ENCODE measurements at regions not wholly inside any gene's neighbourhood (a gene's known extent, or its start where the extent isn't known, plus 50 kb on each side); places are given as distances from the start of the nearest gene placed in this dataset.

DNA sequence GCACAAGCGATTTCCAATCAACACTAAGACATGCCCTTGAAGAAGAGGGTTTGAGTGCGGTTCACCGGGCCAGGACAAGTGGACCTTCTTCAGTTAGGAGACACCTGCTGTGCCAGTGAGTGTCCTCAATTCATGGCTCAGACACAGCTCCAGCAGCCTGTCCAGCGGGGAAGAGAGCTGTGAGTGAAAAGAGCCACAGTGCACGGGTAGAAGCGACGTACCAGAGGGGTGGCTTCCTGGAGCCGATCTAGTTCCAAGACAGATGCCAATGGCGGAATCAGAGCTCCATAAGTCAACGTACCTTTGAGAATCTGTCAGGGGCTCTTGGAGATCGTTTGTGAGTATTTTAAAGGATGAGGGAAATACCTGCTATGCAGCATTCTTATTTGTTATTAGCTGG lies 119.9 kb upstream of the SALL3 start:
- TF ChIP-seq, protein P1, sequence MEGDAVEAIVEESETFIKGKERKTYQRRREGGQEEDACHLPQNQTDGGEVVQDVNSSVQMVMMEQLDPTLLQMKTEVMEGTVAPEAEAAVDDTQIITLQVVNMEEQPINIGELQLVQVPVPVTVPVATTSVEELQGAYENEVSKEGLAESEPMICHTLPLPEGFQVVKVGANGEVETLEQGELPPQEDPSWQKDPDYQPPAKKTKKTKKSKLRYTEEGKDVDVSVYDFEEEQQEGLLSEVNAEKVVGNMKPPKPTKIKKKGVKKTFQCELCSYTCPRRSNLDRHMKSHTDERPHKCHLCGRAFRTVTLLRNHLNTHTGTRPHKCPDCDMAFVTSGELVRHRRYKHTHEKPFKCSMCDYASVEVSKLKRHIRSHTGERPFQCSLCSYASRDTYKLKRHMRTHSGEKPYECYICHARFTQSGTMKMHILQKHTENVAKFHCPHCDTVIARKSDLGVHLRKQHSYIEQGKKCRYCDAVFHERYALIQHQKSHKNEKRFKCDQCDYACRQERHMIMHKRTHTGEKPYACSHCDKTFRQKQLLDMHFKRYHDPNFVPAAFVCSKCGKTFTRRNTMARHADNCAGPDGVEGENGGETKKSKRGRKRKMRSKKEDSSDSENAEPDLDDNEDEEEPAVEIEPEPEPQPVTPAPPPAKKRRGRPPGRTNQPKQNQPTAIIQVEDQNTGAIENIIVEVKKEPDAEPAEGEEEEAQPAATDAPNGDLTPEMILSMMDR (IDR thresholded peaks at IDR 0.05; ENCODE audit: low read depth, low read length, poor library complexity, severe bottlenecking), result no peak
- TF ChIP-seq EZH2phosphoT487 (IDR thresholded peaks at IDR 0.05; ENCODE audit: borderline replicate concordance, low read length), result no peak
